K562 (cell line): ENCODE measurements at regions not wholly inside any gene's neighbourhood (a gene's known extent, or its start where the extent isn't known, plus 50 kb on each side); places are given as distances from the start of the nearest gene placed in this dataset.

Source experiments
- ATAC-seq: fragments of 200-7000 bp; cut with Tn5 transposase; 3 replicates; pipeline ENCODE4 v1.9.1; 2020; ENCODE audit warnings: moderate library complexity
- BruUV-seq: library from RNA; stranded (reverse); fragments of 400-500 nt; replicated peaks from 2 replicates; lab custom pipeline; 2021; lab: Mats Ljungman, UMichigan
- CTCF ChIA-PET: fragments of 300-600 bp; formaldehyde crosslinking; extraction: SDS; loops from one replicate; lab custom pipeline; 2021; ENCODE audit warnings: low intra/inter-chr PET ratio; lab: Yijun Ruan, JAX
- POLR2A ChIA-PET: fragments of 300-600, 350-650 bp; sonication (Branson Sonifier 250); formaldehyde crosslinking; extraction: SDS; loops from one replicate; lab custom pipeline; 2021; ENCODE audit warnings: antibody characterized with exemption, inconsistent platforms; lab: Yijun Ruan, JAX
- DNase-seq, 4 experiments: peaks; one replicate each; pipeline versions ENCODE4 v3.0.0 to v3.0.0-alpha.2; 2011 to 2018; ENCODE audit warnings: low spot score in 3 of 4, mixed read lengths in 3 of 4; ENCODE audit errors: extremely low read depth in 1 of 4
- FAIRE-seq: peaks from 2 replicates; lab custom pipeline; 2011; peaks lifted over from hg19 to GRCh38; lab: Jason Lieb, UNC
- H2AFZ ChIP-seq: 2 replicates; pipeline ENCODE4 v1.6.0; 2011; ENCODE audit warnings: low read depth, low read length, control low read depth, inconsistent platforms
- H3K27ac ChIP-seq: fragments of 200-600 bp; 3 replicates; pipeline ENCODE4 v1.8.0; 2011; ENCODE audit warnings: low read depth, mild to moderate bottlenecking, control low read depth, inconsistent platforms, low read length, moderate library complexity, mixed read lengths; ENCODE audit errors: extremely low read depth
- H3K27me3 ChIP-seq, 2 experiments: fragments of 300-600 bp in 1 of 2; 2 replicates in 1 of 2; 3 replicates in 1 of 2; pipeline versions ENCODE4 v1.6.0 to v1.8.0; 2011; ENCODE audit warnings: inconsistent platforms in 2 of 2, low read length in 2 of 2, mild to moderate bottlenecking in 1 of 2, mixed read lengths in 1 of 2, moderate library complexity in 1 of 2; ENCODE audit not compliant: control insufficient read depth in 2 of 2, insufficient read depth in 2 of 2
- H3K36me3 ChIP-seq: fragments of 300-600 bp; 3 replicates; pipeline ENCODE4 v1.8.0; 2011; ENCODE audit warnings: mild to moderate bottlenecking, low read length, inconsistent platforms; ENCODE audit not compliant: control insufficient read depth, insufficient read depth
- H3K4me1 ChIP-seq, 2 experiments: fragments of 200-600 bp in 1 of 2; replicated peaks in 1 of 2; 2 replicates in 1 of 2; 3 replicates in 1 of 2; pipeline versions ENCODE4 v1.5.1 to v1.8.0; 2011; ENCODE audit warnings: inconsistent platforms in 2 of 2, low read length in 2 of 2, mild to moderate bottlenecking in 1 of 2, mixed read lengths in 1 of 2, moderate library complexity in 1 of 2; ENCODE audit not compliant: control insufficient read depth in 2 of 2, insufficient read depth in 2 of 2
- H3K4me2 ChIP-seq: 2 replicates; pipeline ENCODE4 v1.6.1; 2011; ENCODE audit warnings: low read length, control low read depth, inconsistent platforms, mixed read lengths; ENCODE audit not compliant: insufficient read depth
- H3K4me3 ChIP-seq: fragments of 200-600 bp; sonication (generic), shearing (Covaris generic); 2 replicates; pipeline ENCODE4 v1.5.1; 2016; ENCODE audit warnings: control low read depth, inconsistent platforms
- H3K79me2 ChIP-seq: fragments of 200-600 bp; 3 replicates; pipeline ENCODE4 v1.8.0; 2011; ENCODE audit warnings: low read length, inconsistent platforms; ENCODE audit not compliant: control insufficient read depth, insufficient read depth
- H3K9ac ChIP-seq, 2 experiments: 2 replicates each; pipeline versions ENCODE4 v1.6.0 to v1.6.1; 2011; ENCODE audit warnings: low read depth in 2 of 2, low read length in 2 of 2, control low read depth in 1 of 2, inconsistent platforms in 1 of 2, mild to moderate bottlenecking in 1 of 2, mixed read lengths in 1 of 2; ENCODE audit not compliant: insufficient read depth in 1 of 2
- H3K9me1 ChIP-seq: one replicate; pipeline ENCODE4 v1.6.0; 2011; ENCODE audit warnings: inconsistent platforms, mild to moderate bottlenecking, low read length, moderate library complexity; ENCODE audit not compliant: control insufficient read depth, insufficient read depth
- H3K9me3 ChIP-seq: replicated peaks from 2 replicates; pipeline ENCODE4 v1.5.1; 2011; ENCODE audit warnings: low read depth, low read length, inconsistent platforms; ENCODE audit not compliant: control insufficient read depth, insufficient read depth
- H4K20me1 ChIP-seq: replicated peaks from 2 replicates; pipeline ENCODE4 v1.6.1; 2011; ENCODE audit warnings: low read length, inconsistent platforms, mixed read lengths; ENCODE audit not compliant: control insufficient read depth, insufficient read depth
- CREBBP ChIP-seq: IDR thresholded peaks from one replicate; pipeline ENCODE4 v1.6.1; 2012; ENCODE audit warnings: low read depth, mild to moderate bottlenecking, control low read depth, inconsistent platforms, low read length
- EWSR1 ChIP-seq: fragments of 450-650 bp; IDR thresholded peaks from 2 replicates; pipeline ENCODE4 v1.6.1; 2018; ENCODE audit warnings: borderline replicate concordance, mild to moderate bottlenecking, low read depth, moderate library complexity; ENCODE audit not compliant: partially characterized antibody
- HDAC3 ChIP-seq: fragments of 450-650 bp; IDR thresholded peaks from 2 replicates; pipeline ENCODE4 v1.6.1; 2018; ENCODE audit warnings: borderline replicate concordance, mild to moderate bottlenecking, moderate library complexity; ENCODE audit not compliant: partially characterized antibody
- MCM2 ChIP-seq: fragments of 450-650 bp; IDR thresholded peaks from 2 replicates; pipeline ENCODE4 v1.6.1; 2017; ENCODE audit warnings: low read depth, mild to moderate bottlenecking
- MCM5 ChIP-seq: fragments of 450-650 bp; IDR thresholded peaks from 2 replicates; pipeline ENCODE4 v1.6.1; 2016; ENCODE audit warnings: low read depth
- SOX6 ChIP-seq: fragments of 450-650 bp; IDR thresholded peaks from 2 replicates; pipeline ENCODE4 v1.6.1; 2014; ENCODE audit warnings: mild to moderate bottlenecking
- STAG1 ChIP-seq: sonication (generic); formaldehyde crosslinking; IDR thresholded peaks from 2 replicates; pipeline ENCODE4 v1.5.0; 2020; ENCODE audit warnings: missing genetic modification reagents, borderline replicate concordance
- TEAD2 ChIP-seq: fragments of 450-650 bp; IDR thresholded peaks from 2 replicates; pipeline ENCODE4 v1.6.1; 2016; ENCODE audit warnings: missing genetic modification characterization, control low read depth, missing compliant biosample characterization
- U2AF1 ChIP-seq: fragments of 200-400 bp; formaldehyde crosslinking; optimal IDR thresholded peaks from 2 replicates; pipeline ENCODE3; 2017; ENCODE audit warnings: mild to moderate bottlenecking, low read depth, low read length, moderate library complexity
- ZKSCAN3 ChIP-seq: fragments of 250-450 bp; sonication (Bioruptor Pico); IDR thresholded peaks from 2 replicates; pipeline ENCODE4 v1.4.0; 2020
- ZNF561 ChIP-seq: fragments of 450-650 bp; formaldehyde crosslinking; conservative IDR thresholded peaks from 2 replicates; pipeline ENCODE4 v1.4.0; 2020; ENCODE audit warnings: mild to moderate bottlenecking, moderate library complexity
- WGBS: fragments of 100-300 bp; shearing (Covaris generic); methylation state at CpG from one replicate; pipeline ENCODE4 v1.1.6; 2016; ENCODE audit warnings: low coverage, mixed read lengths; ENCODE audit not compliant: insufficient coverage; ENCODE audit errors: missing lambda C conversion rate; 5-methylcytosine and 5-hydroxymethylcytosine counted together
- in situ Hi-C: fragments of 300-500 bp; cut with MboI; formaldehyde crosslinking; loops from 4 replicates; pipeline ENCODE4 v1.15.0; 2018; ENCODE audit warnings: inconsistent platforms, mixed read lengths
- intact Hi-C: fragments of 100-400 bp; cut with micrococcal nuclease; formaldehyde crosslinking; loops from 2 replicates; pipeline ENCODE4 v1.14.2; 2022
- TF ChIP-seq, protein P1 (sequence below): fragments of 250-450 bp; sonication (Bioruptor Pico); IDR thresholded peaks from 2 replicates; pipeline ENCODE4 v1.5.0; 2022; ENCODE audit warnings: mild to moderate bottlenecking
- TF ChIP-seq, protein P2 (sequence below): sonication (generic); formaldehyde crosslinking; IDR thresholded peaks from 2 replicates; pipeline ENCODE4 v1.9.0; 2022; ENCODE audit warnings: mild to moderate bottlenecking, missing genetic modification reagents
- TF ChIP-seq, protein P3 (sequence below): fragments of 250-450 bp; sonication (Bioruptor Pico); IDR thresholded peaks from 2 replicates; pipeline ENCODE4 v1.5.0; 2020; ENCODE audit warnings: mild to moderate bottlenecking
- TF ChIP-seq, protein P4 (sequence below): fragments of 450-650 bp; IDR thresholded peaks from 2 replicates; pipeline ENCODE4 v1.6.1; 2016; ENCODE audit warnings: missing biosample characterization, missing genetic modification characterization
- TF ChIP-seq, protein P5 (sequence below): sonication (generic); formaldehyde crosslinking; IDR thresholded peaks from 2 replicates; pipeline ENCODE4 v1.8.0; 2022; ENCODE audit warnings: missing genetic modification reagents, mild to moderate bottlenecking, borderline replicate concordance

DNA sequence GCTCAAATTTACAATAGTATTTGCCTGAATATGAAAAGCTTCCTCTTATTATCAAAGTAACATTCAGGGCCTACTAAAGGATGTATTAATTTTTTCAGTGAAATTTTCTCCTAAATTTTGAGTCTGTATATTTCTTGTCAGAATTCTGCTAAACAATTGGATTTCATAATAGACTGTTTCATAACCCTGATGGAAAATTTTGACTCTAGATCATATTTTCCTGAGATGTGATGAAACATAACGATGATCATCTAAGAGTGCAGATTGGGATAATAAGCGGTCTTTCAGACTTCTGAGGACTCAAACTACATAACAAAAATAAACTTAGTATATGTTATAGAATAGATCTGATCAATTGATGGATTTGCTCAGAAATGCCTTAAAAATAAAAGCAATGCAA, 574.5 kb upstream of the TBL1XR1 start:
- TF ChIP-seq, protein P1, sequence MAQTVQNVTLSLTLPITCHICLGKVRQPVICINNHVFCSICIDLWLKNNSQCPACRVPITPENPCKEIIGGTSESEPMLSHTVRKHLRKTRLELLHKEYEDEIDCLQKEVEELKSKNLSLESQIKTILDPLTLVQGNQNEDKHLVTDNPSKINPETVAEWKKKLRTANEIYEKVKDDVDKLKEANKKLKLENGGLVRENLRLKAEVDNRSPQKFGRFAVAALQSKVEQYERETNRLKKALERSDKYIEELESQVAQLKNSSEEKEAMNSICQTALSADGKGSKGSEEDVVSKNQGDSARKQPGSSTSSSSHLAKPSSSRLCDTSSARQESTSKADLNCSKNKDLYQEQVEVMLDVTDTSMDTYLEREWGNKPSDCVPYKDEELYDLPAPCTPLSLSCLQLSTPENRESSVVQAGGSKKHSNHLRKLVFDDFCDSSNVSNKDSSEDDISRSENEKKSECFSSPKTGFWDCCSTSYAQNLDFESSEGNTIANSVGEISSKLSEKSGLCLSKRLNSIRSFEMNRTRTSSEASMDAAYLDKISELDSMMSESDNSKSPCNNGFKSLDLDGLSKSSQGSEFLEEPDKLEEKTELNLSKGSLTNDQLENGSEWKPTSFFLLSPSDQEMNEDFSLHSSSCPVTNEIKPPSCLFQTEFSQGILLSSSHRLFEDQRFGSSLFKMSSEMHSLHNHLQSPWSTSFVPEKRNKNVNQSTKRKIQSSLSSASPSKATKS, result no peak
- TF ChIP-seq CREBBP (no peak), ZNF561 (no peak), SOX6 (no peak), U2AF1 (no peak), STAG1 (CRISPR knock-in tag) (no peak), ZKSCAN3 (CRISPR knock-in tag) (no peak), HDAC3 (no peak), MCM2 (no peak), EWSR1 (no peak), MCM5 (no peak), TEAD2 (tag) (no peak)
- TF ChIP-seq, protein P2, sequence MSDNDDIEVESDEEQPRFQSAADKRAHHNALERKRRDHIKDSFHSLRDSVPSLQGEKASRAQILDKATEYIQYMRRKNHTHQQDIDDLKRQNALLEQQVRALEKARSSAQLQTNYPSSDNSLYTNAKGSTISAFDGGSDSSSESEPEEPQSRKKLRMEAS (CRISPR knock-in tag), result no peak
- TF ChIP-seq, protein P3, sequence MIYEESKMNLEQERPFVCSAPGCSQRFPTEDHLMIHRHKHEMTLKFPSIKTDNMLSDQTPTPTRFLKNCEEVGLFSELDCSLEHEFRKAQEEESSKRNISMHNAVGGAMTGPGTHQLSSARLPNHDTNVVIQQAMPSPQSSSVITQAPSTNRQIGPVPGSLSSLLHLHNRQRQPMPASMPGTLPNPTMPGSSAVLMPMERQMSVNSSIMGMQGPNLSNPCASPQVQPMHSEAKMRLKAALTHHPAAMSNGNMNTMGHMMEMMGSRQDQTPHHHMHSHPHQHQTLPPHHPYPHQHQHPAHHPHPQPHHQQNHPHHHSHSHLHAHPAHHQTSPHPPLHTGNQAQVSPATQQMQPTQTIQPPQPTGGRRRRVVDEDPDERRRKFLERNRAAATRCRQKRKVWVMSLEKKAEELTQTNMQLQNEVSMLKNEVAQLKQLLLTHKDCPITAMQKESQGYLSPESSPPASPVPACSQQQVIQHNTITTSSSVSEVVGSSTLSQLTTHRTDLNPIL (CRISPR knock-in tag), result no peak
- TF ChIP-seq, protein P4, sequence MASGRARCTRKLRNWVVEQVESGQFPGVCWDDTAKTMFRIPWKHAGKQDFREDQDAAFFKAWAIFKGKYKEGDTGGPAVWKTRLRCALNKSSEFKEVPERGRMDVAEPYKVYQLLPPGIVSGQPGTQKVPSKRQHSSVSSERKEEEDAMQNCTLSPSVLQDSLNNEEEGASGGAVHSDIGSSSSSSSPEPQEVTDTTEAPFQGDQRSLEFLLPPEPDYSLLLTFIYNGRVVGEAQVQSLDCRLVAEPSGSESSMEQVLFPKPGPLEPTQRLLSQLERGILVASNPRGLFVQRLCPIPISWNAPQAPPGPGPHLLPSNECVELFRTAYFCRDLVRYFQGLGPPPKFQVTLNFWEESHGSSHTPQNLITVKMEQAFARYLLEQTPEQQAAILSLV (tag), result no peak
- TF ChIP-seq, protein P5, sequence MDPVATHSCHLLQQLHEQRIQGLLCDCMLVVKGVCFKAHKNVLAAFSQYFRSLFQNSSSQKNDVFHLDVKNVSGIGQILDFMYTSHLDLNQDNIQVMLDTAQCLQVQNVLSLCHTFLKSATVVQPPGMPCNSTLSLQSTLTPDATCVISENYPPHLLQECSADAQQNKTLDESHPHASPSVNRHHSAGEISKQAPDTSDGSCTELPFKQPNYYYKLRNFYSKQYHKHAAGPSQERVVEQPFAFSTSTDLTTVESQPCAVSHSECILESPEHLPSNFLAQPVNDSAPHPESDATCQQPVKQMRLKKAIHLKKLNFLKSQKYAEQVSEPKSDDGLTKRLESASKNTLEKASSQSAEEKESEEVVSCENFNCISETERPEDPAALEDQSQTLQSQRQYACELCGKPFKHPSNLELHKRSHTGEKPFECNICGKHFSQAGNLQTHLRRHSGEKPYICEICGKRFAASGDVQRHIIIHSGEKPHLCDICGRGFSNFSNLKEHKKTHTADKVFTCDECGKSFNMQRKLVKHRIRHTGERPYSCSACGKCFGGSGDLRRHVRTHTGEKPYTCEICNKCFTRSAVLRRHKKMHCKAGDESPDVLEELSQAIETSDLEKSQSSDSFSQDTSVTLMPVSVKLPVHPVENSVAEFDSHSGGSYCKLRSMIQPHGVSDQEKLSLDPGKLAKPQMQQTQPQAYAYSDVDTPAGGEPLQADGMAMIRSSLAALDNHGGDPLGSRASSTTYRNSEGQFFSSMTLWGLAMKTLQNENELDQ, result no peak
- BruUV-seq, result no TSS peak
- ATAC-seq (no peak), DNase-seq (no peak), FAIRE-seq (no peak)
- no peak overlapping the region for H3K4me2 ChIP-seq
- no peaks in the 10 kb centered on the region for H4K20me1 ChIP-seq
- no peak overlapping the region for H2AFZ ChIP-seq
- H3K9ac ChIP-seq, result no peak overlapping the region
- H3K9me1 ChIP-seq, result no peaks in the 10 kb centered on the region
- H3K27ac ChIP-seq, result no peak overlapping the region
- in situ Hi-C loops (no loop called here), intact Hi-C loops (loop anchor here (10.0 kb wide), 1 partner anchor 717 kb away; no protein-coding TSS in a partner anchor)
- H3K79me2 ChIP-seq, result no peaks in the 10 kb centered on the region
- ChIA-PET CTCF (interaction anchor here (0.6 kb wide), 1 partner anchor 406 kb away, joined by 3 read pairs; no protein-coding TSS in a partner anchor), POLR2A (no interaction called here)
- no peaks in the 10 kb centered on the region for H3K4me1 ChIP-seq
- H3K27me3 ChIP-seq, result no peaks in the 10 kb centered on the region
- no peak overlapping the region for H3K4me3 ChIP-seq
- H3K36me3 ChIP-seq, result no peaks in the 10 kb centered on the region
- H3K9me3 ChIP-seq, result no peaks in the 10 kb centered on the region; the same call in 1 of the 2 replicates
- 19% methylated on average over 2 of the region's 2 CpGs for WGBS
